DMS153 (cell line): ENCODE measurements at regions not wholly inside any gene's neighbourhood (a gene's known extent, or its start where the extent isn't known, plus 50 kb on each side); places are given as distances from the start of the nearest gene placed in this dataset.

Source experiments
- DNase-seq: peaks from one replicate; lab custom pipeline; 2025; lab: John Stamatoyannopoulos, UW

DNA sequence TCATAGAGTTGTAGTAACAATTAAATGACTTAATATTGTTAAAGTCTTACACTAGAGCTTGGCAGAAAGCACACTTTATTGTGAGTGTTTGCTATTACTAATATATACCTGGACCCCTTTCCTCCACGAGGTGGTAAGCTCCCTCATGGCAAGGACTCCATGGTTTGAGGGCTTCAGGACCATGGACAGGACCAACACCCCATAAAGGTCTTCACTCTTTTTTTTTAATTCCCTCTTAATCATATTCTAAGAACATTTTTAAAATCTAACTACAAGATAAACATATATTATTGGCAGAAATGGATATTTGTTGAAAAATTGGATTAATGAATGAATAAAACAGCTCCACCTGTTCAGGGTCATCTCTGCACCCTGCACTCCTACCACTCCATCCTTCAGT is 154.5 kb downstream of the CBLN1 start:
- DNase-seq = no peak

DNA sequence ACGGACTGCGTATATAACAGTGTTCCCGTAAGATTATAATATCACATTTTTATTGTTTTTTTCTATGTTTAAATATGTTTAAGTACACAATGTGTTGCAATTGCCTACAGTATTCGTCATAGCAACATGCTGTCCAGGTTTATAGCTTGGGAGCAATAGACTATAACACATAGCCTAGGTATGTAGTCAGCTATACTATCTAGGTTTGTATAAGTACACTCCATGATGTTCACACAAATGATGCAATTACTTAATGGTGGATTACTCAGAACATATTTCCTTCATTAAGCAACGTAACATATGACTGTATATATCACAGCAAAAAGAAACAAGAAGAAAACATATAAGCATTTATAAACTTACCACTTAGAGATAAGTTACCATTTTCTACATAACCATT is 160.0 kb downstream of the CBLN1 start:
- no peak for DNase-seq

GRCh38 chr16:49120631-49121030 is 161.0 kb downstream of the CBLN1 start:
- no peak for DNase-seq

DNA sequence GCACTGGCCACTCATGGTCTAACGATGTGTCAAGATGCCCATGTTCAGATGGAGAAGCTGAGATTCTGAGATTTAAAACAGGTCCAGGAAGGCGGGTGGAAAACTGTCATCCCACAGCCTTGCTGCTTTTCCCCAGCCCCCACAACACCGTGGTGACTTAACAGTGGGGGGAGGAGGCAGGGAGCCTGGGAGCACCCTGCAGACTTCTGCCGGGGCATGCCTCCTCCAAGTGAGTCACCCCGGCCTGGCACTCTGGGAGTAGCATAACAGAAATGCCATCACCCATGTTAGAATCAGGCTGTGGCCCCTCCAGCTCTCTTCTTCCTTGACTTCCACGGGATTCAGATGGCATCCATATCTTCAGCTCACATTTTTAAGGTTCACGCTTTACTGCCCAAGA is 164.8 kb downstream of the CBLN1 start:
- no peak for DNase-seq

GRCh38 chr16:49115956-49116355 is 165.7 kb downstream of the CBLN1 start:
- no peak for DNase-seq

DNA sequence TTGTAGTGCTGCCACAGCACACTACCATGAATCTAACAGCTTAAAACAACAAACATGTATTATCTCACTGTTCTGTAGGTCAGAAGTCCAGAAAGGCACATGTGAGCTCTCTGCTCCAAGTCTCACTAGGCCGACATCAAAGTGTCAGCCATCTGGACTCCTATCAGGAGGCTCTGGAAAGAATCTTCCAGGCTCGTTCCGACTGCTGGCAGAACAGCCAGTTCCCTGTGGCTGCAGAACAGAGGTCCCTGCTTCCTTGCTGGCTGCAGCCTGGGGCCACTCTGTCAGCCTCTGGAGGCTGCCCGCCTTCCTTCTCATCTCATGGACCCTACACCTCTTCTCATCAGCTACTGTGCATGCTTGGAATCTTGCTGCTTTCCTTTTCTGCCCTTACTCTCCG is 168.9 kb downstream of the CBLN1 start:
- DNase-seq = no peak

DNA sequence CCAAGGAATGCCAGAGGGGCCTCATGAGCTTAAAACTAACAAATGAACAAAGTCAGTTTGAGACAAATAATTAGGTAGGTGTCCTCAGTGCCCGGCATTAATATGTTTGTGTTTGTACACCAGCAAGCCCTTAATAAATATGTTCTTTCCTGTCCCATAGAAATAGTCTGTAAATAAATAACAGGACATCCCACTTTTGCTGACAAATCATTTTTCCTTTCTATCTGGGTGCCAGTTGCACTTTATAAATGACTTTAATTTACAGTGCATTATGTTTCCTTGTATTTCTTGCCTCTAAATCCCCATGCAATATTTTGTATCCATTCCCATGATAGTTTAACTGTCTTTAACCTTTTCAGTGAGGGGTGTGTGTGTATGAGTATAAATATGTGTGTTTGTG is 170.3 kb downstream of the CBLN1 start:
- no peak for DNase-seq

DNA sequence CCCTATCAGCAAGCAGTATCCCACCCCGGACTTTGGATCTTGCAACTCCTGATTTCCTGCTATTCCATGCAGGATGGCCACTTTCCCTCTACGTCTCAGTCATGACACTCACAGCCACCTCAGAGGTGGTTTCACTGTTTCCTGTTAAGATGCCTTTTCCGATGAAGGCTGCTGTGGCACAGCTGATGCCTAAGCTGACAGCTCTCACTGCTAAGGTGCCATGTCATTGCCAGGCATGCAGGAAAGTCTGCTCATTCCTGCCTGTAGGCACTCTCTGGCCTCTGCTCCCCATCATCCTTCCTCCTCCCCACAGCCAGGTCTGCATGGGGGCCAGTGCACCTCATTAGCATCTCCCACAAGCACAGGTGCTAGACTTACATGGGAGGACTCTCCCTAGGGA is 173.0 kb downstream of the CBLN1 start:
- no peak for DNase-seq

DNA sequence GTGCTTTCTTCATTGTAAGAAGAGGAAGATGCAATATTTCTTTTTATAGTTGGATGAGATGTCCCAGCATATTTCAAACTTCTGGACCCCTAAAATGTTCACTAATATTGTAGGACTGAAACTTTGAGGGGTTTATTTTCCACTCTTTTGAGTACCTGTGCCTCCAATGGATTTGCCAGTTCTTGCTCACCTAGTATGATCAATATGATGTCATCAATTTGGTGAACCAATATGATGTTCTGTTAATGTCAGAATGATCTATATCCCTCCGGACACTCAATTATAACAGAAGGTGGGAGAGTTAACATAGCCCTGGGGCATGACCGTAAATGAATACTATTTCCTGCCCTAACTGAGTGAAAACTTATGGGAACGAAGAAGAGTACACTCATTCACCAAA is 178.3 kb downstream of the CBLN1 start:
- DNase-seq = no peak

- no peak for DNase-seq
Observed at GRCh38 chr16:49101997-49102396, 179.6 kb downstream of the CBLN1 start.

- no peak for DNase-seq
Observed at GRCh38 chr16:49100366-49100765, 181.3 kb downstream of the CBLN1 start.

GRCh38 chr16:49097964-49098363 is 183.7 kb downstream of the CBLN1 start:
- no peak for DNase-seq

DNA sequence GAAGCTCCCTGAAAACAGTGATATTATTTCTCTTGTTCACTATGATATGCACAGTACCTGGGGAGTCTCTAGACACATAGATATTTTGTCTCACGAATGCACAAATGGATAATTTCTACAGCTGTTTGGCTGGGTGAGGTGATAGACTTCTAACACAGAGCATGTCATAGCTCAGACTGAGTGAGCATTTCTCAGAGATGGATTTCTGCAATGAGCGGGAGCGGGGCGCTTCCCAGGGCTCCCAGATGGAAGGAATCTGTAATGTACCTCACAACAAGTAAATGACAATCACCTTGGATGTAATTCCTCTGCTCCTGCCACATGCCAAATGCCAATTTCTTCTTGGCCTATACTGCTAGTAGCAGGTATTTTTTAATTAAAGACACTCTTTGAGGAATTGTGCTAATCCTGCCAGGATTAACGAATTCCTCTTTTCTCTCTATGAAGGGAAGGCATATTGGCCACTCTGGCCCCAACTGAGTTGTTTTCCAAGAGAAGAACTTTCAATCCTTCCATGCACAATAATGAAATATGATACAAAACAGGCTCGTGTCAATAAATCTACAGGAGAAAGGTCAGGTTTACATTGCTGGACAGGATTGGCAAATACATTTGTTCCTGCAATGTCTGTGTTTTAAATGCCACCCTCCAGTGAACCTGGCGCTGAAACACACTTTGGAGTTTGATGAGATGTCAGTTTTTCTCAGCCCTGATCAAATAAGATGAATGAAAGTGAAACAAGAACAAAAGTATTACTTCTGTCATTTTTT is 185.3 kb downstream of the CBLN1 start:
- no peak for DNase-seq

GRCh38 chr16:49095539-49095938 is 186.1 kb downstream of the CBLN1 start:
- DNase-seq = no peak

DNA sequence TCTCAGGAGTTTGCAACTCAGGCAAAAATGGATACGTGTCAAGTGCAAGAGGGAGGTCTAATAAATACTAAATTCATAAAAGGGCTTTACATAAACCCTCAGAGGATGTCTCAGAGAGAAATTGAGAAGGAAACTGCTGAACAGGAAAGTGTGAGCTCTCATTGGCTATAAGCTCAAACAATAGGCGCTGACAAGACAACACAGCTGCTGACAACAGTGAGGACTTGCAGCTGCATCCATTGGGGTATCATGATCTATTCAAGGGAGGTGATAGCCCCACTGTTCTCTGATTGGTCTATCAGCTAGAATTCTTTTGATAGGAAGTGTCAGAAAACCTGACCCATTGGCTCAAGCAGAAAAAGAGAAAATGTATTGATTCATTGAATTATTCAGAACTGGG is 187.2 kb downstream of the CBLN1 start:
- DNase-seq = no peak

GRCh38 chr16:49093939-49094338 is 187.7 kb downstream of the CBLN1 start:
- no peak for DNase-seq

GRCh38 chr16:49092704-49093103 is 188.9 kb downstream of the CBLN1 start:
- no peak for DNase-seq

DNA sequence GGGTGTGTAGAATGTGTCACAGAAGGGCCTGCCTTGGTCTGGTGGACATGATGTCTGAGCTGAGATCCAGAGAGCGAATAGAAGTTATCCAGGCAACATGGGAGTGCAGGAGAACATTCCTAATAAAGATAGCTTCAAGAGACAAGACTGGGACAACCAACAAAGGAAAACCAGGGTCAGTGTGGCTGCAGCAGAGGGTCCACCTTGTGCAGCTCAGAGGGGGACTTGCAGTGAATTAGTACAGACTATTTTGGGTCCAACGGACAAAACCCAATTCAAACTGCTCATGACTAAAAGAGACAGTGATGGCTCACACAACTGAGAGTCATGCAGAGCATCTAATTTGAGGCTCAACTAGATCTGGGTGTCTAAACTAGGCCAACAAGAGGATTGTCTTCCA is 192.1 kb downstream of the CBLN1 start:
- no peak for DNase-seq

- DNase-seq = no peak
Observed at GRCh38 chr16:49089039-49089438, 192.6 kb downstream of the CBLN1 start.

- DNase-seq = no peak
Observed at GRCh38 chr16:49085686-49086085, 196.0 kb downstream of the CBLN1 start.

DNA sequence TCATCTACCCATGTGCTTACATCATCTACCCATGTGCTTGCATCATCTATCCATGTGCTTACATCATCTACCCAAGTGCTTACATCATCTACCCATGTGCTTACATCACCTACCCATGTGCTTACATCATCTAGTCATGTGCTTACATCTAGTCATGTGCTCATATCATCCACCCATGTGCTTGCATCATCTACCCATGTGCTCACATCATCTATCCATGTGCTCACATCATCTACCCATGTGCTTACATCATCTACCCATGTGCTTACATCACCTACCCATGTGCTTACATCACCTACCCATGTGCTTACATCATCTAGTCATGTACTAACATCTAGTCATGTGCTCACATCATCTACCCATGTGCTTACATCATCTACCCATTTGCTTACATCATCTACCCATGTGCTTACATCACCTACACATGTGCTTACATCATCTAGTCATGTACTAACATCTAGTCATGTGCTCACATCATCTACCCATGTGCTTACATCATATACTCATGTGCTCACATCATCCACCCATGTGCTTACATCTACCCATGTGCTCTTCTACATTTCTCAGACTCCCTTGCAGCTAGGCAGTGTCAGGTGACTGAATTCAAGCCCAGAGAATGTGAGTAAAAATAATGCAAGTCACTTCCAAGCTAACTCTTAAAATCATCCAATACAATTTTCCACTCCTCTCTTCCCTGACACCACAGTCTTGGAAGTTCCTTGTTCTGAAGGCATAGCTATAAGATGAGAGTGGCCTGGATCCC is 196.8 kb downstream of the CBLN1 start:
- no peak for DNase-seq

DNA sequence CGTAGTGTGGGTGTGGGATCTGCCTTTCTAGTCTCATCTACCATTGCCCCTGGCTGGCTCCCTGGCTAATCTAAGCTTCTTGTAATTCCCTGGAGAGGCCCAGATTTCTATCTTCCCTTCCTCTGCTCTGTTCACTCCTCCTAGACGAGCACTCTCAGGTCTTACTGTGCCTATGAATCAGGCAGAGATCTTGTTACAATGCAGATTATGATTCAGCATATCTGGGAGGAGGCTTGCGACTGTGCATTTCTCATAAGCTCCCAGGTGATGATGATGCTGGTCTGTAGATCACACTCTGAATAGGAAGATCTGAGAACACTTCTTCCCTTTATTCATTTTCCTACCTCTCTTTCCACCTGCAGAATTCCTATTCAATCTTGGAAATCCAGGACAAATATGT is 200.1 kb downstream of the CBLN1 start:
- DNase-seq = no peak

GRCh38 chr16:49081086-49081485 is 200.6 kb downstream of the CBLN1 start:
- no peak for DNase-seq

- no peak for DNase-seq
Observed at GRCh38 chr16:49078571-49078970, 203.1 kb downstream of the CBLN1 start.
